ENCODE measurements at regions not wholly inside any gene's neighbourhood (a gene's known extent, or its start where the extent isn't known, plus 50 kb on each side); places are given as distances from the start of the nearest gene placed in this dataset.
"Not testable (repeated sequence)": the region's sequence is repeated elsewhere in the genome, so short reads cannot be mapped to it uniquely, and the experiment has no call there.

DNA sequence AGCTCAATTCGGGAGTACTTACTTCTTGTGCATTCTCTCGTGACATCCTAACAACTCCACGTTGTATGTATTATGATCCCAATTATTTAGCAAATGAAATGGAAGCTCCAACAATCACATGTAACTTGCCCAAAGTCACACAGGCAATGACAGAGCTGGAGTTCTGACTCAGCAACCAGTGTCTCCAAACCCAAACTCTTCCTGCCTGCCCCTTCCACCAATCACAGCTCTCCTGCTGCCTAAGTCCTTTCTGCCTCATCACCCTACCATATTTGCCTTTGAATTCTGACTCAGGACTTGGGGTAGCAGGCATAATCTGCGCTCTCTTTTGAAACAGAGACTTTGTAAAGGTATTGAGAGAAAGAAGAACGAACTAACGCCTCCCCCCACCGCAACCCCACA lies 245.2 kb upstream of the MAF start:
- DNase-seq, result no peak

DNA sequence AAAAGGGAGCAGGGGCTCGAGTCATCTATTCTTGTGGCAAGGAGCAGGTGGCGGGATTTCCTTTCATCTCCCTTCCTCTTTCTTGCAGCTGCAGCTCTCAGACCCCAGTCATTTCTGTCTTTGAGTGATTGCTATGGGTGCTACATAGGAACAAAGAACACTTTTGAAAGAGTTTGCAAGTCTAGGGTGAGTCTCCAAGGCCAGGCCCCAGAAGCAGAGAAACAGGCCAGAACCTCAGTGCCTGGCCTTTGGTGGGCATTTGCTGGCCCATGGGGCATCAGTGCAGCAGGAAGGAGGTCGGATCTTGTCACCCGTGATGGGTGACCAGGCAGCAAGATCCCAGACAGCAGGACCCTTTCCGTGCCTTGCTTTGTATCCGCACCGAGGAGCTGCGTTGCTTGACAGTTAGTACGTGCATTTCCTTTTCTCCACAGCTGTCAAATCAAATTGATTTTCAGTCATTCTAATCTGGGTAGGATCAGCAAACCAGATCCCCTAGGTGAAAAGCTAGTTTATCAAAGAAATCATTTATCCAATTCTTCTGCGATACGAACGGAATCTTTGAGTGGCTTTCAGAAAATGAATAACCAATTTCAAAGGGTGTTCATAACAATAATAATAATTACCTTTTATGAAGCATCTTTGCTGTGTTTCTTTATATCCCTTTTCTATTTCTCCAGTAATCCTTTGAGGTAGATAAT lies 244.6 kb upstream of the MAF start:
- no peak for DNase-seq

DNA sequence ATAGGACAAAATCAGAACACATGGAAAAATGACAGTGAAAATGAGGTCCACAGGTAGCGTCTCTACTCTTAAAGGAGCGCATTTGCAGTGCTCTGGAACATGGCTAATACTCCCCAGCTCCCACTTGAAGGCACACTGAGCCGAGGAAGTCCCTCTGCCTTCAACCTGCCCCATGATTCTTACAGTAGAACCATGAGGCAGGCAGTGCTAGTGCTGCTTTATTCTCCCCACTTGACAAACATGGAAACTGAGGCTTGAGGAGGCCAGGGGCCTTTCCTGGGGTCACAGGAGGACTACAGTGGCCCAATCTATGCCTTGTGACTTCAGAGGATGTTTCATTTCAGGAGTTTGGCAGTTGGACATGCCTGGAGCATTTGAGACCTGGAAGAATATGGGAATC lies 244.1 kb upstream of the MAF start:
- no peak for DNase-seq

DNA sequence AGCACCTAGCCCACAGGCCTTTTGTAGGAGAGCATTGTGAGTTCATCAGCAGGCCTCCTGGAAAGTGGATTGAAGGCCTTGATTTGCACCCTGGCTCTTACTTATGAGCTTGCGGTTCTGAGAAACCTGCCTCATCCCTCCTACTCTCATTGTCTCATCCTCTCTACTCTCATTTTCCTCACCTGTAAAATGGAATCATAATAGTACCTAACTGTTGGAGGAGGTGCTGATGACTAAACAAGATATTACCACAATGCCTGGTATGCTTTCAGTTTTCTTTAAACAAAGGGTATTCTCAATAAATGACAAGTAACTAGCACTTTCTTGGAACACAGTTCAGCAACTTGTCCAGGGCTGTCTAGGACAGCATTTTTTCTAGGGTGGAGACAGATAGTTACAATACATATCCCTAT lies 243.1 kb upstream of the MAF start:
- DNase-seq, result no peak

DNA sequence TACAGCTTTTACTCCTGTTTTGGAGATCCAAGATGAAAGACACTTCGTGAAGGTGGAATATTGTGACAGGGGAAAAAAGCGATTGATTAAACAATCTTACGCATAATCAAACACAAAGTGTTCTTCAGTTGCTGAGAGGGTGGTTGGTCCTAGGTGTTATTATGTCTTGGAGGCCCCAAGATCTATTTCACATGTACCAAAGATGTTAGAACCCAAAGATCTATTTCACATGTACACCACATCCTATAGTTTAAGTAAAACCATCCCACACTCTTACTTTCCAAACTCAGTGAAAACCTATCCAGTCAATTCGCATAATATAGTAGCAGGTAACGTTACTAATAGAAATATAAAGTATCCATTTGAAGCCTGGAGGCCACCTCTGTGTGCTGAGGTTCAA lies 242.6 kb upstream of the MAF start:
- DNase-seq, result no peak

DNA sequence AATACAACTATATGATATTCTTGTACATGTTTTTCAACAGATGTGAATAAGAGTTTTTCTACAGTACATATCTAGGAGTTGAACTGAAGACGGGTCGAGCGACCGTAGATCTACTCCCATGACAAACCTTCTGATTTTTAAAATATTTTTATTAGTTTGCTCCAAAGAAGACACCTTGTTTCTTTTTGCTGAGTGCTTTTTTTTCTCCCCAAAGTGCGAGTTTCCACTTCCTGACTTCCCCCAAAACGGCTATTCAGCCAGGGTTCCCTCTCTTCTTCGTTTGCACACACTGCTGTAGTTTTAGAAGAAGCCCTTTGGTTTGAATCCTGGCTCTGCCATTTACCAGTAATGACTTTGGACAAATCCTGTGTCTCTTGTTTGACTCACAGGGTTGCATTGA lies 241.7 kb upstream of the MAF start:
- DNase-seq, result no peak

DNA sequence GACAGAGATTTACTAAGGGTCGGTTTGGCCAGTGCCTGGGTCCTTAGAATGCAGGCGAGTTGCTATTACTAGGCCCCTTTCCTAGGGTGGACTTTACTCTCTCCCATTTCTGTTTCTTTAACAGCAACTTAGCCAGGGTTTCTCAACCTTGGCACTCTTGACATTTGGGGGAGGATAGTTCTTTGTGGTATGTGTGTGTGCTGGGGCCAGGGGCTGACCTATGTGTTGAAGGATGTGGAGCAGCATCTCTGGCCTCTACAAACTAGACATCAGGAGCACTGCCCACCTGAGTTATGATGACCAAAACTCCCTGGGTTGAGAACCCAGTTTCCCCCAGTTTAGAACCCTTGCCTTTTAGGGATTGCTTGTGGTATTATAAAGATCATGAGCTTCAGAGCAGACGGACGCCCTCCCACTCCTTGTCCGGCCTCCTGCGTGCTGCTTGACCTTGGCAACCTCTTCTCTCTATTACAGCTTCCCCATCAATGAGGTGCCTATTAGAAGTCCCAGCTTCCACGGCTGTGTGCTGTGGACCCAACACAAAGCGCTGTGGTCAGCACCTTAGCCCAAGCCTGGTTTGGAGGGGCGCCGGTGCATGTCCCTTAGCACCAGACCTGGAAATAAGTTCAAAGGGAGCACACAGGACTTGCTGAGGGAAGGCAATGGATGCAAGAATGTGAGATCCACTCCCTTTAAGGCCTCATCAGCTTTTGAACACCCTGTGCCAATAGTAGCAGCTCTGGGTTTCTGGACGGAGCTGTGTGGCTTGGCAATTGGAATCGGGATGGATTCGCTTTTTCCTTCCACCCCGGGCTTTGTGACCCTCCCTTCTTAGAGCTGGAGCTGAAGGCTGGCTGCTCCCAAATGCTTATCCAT lies 239.2 kb upstream of the MAF start:
- no peak for DNase-seq

DNA sequence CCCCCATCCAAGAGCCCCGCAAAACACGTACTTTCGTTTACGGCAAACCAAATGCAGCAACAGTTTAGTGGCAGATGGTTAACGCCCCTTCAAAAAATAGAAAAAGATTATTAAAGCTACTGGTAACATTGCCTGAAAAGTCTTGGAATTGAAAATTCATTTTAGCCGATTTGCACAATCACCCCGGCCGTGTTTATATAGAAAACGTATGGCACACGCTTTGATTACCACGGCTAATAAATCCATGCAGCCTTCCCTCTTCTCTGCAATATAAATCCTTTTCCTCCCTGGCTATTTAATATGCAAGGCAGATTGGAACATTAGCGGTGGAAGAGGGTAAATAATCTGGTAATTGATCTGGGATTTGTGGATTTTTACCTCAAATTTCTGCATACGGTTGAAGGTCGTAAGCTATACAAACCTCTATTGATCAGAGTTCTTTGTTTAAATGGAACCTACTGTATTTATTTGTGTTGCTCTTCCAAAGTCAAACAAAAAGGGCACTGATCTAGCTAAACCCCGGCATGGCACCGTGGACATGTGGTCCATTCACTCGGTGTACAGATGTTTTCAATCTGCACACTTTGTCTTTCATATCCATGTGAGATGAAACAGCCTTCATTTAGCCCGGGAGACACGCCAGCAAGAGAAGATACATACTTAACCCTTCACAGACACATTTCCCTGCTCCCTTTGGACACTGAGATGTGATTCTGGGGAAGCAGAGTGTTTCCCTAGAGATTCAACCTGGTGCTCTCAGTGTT lies 238.1 kb upstream of the MAF start:
- no peak for DNase-seq

DNA sequence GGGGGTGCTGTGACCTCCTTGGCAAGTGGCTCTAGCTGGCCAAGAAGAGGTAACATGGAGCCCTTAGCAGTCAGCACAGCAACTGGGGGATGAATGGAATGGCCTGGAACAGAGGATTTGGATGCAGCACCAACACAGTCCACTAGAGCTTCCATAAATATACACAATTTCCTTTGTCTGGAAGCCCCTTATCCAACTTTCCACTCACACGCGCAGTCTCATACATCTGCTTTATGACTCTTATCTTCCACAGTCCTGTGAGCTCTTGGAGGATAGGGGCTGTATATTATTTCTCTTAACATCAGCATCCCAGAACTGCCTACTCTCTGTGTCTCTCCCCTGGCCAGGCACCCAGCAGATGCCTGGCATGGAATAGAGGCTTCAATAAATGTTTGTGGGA lies 235.6 kb upstream of the MAF start:
- no peak for DNase-seq

DNA sequence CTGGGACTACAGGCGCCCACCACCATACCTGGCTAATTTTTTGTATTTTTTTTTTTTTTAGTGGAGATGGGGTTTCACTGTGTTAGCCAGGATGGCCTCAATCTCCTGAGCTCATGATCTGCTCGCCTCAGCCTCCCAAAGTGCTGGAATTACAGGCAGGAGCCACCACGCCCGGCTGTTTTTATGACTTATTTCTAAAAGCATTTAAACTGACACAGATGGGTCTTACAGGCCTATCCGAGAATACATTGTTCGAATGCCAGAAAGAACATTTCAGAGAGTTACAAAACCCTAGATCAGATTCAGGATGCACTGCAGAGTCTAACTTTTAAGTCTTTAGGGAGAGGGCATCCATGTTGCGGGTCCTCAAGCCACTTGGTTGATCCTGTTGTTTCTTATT lies 234.7 kb upstream of the MAF start:
- no peak for DNase-seq

DNA sequence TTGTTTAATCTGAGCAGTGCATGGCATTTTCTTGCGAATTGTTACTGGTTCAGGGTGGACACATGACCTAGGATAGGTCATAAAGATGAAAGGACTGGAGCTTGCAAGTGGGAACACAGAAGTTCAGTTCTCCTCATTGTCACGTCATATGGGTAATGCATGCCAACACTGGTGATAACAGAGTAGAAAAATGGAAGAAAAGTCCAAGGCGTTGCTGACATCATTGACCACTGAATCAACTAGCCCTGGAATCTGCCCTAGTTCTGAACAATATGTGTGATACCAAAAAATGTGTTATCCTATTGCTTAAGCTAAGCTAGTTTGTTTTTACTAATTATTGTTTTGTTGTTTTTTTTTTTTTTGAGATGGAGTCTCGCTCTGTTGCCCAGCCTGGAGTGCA lies 234.2 kb upstream of the MAF start:
- DNase-seq, result no peak

DNA sequence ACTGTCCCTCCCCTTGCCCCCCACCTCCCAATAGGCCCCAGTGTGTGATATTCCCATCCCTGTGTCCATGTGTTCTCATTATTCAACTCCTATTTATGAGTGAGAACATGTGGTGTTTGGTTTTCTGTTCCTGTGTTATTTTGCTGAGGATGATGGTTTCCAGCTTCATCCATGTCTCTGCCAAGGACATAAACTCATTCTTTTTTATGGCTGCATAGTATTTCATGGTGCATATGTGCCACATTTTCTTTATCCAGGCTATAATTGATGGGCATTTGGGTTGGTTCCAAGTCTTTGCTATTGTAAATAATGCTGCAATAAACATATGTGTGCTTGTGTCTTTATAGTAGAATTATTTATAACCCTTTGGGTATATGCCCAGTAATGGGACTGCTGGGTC lies 233.5 kb upstream of the MAF start:
- not testable (repeated sequence) for DNase-seq

DNA sequence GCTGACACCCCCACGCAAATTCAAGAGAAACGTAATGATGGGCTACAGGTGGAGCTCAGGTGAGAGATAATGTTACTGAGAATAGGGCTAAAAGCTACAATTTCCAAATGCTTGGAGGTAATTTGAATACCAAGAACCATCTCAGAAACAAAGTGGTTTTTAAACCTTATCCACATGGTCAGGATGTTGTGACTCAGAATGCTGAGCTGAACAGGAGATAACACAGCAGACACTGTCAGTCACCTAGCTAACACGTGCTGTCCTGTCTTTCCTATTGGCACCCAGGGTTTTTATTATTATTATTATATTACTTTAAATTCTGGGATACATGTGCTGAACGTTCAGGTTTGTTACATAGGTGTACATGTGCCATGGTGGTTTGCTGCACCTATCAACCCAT lies 233.0 kb upstream of the MAF start:
- DNase-seq, result no peak

DNA sequence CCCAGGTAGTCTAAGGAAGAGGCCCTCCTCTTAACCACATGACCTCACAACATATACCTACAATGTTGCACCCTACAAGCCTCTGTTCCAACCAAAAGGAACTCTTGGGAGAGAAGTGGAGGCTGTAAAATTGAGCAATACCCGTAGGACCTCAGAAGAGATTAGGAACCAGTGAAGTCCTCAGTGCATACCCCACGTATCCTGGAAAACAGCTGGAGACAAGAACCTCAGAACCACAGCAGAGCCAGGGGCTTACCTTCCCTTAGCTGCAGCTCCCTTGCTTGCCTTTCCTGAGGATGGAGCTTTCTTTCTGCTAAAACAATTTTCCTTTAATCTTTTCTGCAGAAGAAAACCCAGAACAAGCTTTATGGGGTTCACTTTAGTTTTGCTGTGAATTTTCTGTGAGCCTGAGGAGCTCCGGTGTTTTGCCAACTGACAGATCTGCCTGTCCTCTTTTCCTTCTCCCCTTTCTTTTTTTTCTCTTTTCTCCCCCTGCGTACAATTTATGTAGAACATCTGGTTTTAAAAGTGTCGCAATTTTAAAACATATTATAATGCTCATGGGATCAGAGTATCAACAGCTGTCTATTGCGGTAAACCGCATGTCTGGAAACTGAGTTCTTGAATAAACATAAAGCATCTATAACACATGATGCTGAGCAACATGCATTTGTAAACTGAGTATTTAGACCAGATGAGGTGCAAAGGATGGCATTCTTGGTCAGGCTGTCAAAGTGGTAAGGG lies 226.4 kb upstream of the MAF start:
- no peak for DNase-seq

DNA sequence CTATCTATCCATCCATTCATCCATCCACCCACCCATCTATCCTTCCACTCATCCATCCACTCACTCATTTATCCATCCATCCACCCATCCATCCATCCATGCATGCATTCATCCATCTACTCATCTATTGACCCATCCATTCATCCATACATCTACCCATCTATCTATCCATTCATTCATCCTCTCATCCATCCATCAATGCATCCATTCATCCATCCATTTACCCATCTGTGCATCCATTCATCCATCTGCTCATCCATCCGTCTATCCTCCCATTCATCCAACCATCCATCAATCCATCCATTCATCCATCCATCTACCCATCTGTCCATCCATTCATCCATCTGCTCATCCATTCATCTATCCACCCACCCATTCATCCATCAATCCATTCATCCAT lies 224.5 kb upstream of the MAF start:
- no peak for DNase-seq

DNA sequence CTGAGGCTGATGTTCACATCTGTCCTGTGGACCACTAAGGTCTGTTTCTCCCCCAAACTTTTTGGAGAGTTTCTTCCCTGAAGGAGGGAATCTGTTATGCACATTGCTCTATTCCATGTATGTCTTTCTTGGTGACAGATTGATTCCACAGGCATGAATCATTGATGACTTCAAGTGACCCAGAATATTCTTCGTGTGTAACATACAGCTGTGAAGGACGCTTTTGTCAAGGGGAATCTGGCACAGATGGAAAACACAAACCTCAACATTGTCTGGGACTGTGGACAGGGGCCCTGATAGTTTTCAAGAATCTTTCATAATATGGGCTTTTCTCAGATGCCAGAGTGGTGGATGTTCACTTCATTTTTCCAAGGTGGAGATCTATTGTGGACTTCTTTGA lies 223.1 kb upstream of the MAF start:
- DNase-seq, result no peak

DNA sequence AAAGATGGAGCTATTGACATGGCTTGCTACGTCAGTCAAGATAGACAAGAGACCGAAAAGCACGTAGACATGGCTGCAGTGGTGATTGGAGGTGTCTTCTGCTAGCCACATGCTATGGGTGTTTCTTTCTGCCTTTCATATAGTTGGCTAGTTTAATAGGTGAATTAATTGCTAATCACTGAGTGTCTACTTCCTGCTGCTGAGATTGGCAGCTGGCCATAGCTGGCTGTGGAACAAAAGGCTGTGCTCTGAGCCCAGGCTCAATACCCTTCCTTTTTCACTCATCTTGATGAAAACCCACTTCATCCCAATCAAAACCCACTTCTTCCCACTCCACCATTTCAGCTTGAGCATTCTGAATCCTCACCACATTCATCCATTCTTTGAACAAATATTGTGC lies 221.4 kb upstream of the MAF start:
- DNase-seq, result no peak

DNA sequence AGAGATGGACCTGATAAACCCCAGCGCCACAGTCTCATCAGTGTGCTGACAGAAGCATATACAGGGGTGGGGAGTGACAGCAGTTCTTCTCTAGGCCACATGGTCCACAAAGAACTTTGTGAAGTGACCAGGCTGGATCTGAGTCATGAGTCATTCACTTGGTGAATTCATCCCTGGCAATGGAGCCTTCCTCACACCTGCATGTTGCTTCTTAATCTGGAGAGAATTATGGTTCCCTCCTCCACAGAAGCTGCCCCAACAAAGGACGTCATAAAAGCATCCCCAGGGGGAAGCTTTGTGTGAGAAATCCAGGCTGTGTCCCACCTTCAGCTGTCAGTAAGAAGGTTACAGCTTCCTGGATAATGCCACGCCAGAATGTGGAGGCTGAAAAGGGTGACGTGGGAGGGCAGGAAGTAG lies 215.6 kb upstream of the MAF start:
- no peak for DNase-seq

DNA sequence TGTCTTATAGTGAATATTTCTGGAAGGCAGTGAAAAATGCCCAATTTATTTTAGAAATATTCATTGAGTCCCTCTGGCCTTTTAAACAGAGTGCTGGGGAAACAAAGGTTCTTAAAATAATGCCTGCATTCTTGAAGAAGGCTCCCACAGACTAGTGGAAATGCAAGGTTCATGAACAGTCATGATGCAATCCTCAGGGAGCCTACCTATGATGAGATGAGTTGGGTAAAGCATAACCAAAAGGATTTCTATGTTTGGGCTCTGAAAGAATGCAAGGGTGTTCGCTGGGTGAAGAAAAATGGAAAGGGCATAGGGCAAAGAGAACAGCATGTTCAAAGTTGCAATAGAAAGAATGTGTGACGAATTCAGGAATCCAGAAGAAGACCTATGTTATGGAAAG lies 214.5 kb upstream of the MAF start:
- DNase-seq, result no peak

DNA sequence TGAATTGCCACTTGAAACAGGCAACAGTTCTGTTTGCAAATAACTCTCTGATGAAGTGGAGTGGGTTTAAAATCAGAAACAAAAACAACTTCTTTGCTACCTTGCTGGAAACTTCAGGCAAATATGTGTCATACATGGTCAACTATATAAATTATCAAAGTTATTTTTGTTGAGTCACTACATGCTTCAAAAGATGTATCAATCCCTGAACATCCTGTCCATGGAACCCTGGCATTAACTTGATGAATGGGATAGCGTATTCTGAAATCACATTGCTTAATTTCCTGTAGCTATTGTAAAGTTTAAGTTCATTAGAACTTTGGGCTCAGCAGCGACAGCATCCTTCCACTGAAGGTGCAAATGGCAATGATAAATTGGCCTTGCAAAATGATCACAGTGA lies 213.6 kb upstream of the MAF start:
- DNase-seq, result no peak

DNA sequence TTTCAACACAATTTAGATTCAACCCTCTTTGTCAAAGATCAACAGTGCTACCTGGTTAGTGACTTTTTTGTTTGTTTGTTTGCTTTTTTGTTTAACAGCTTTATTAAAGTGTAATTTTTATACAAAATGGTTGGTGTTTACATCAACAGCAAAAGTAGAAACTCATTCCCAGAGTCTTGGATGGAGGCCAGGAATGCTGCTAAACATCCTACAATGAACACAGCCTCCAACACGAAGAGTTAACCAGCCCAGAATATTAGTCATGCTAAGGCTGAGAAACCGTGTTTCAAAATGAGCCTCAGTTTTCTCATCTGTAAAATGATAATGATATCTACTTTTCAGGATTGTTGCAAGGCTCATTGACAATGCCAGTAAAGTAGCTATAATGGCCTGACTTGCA lies 211.0 kb upstream of the MAF start:
- no peak for DNase-seq

DNA sequence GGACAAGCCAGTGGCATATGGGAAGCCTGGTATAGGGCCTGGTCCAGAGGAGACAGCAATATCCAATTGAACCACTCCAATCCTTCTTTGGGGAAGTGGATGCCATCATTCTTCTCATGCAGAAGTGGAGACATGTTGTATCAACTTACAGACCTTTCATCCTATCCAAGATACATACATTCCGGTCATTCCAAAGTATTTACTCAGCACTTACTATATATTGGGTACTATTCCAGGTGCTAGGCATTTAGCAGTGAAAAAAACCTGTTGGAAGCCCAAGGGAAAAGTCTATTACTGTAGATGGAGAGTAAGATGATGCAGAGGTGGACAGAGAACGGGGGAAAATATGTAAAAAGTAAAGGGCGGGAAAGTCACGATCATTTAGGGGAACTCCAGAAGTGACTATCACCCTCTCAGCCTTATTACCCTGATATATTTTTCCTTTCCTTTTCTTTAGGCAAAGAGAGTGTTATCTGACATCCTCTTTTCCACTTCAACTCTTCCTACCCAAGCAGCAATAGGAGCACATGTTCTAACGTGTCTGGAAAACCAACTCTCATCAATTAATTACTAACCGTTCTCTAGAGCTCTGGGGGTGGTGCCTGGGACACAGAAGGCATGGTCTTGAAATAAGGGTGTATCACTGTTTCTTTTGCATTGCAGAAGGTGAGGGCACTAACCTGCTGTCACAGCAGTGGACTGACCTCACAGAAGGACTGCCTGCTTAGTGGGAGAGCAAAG lies 210.1 kb upstream of the MAF start:
- no peak for DNase-seq
